ENCODE measurements at regions not wholly inside any gene's neighbourhood (a gene's known extent, or its start where the extent isn't known, plus 50 kb on each side); places are given as distances from the start of the nearest gene placed in this dataset.

DNA sequence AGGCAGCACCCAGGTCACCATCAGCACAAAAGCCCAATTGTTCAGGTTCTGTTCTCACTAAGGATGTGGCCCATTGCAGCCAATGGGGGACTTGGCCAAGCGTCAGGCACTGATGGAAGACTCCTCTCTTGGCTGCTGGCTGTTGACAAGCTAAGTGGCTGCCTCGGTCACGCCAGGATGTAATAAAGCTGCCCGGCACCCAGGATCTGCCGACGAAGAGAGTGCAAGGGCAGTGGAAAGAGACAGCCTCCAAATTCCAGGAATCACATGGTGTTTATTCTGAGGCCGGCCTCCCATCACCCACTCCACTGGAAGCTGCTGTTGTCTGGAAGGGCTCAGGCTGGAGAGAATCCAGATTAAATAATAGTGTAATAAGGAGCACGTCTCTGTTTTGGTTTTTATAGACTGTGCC is 451.8 kb upstream of the TBX3 start:
- H3K27me3 Mint-ChIP-seq (ENCODE audit: insufficient read depth): no peaks in the 10 kb centered on the region; the same call in 1 of the 2 replicates
- H3K9me3 Mint-ChIP-seq: no peaks in the 10 kb centered on the region
- no peak for DNase-seq
- peaks cover 25% of the 10 kb centered on the region for H3K4me1 Mint-ChIP-seq (ENCODE audit: low read depth)
- no peak overlapping the region for H3K27ac Mint-ChIP-seq
- TF ChIP-seq CTCF (IDR thresholded peaks at IDR 0.05): no peak
- no peaks in the 10 kb centered on the region; the same call in 1 of the 2 replicates for H3K36me3 Mint-ChIP-seq (ENCODE audit: low read depth)
- H3K4me3 Mint-ChIP-seq: no peak overlapping the region

DNA sequence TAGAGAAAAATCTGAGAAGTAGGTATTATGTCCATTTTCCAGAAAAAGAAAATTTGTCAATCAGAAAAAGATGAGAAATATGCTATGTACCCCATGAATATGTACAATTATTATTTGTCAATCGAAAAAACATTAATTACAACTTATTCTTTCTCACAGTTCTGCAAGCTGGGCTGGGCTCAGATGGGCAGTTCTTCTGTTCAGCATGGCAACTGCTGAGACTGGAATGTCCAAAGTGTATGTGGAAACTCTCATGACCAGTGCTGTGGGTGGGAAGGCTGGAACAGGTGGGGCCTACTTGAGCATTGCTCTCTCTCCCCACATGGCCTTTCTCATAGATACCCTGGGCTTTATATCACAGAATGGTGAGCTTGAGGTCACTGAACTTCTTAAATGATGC is 450.3 kb upstream of the TBX3 start:
- H3K27me3 Mint-ChIP-seq (ENCODE audit: insufficient read depth): no peaks in the 10 kb centered on the region; the same call in 1 of the 2 replicates
- TF ChIP-seq CTCF (IDR thresholded peaks at IDR 0.05): no peak
- H3K4me3 Mint-ChIP-seq: no peak overlapping the region
- no peak overlapping the region for H3K27ac Mint-ChIP-seq
- H3K36me3 Mint-ChIP-seq (ENCODE audit: low read depth): no peaks in the 10 kb centered on the region; the same call in 1 of the 2 replicates
- no peak for DNase-seq
- peaks cover 25% of the 10 kb centered on the region for H3K4me1 Mint-ChIP-seq (ENCODE audit: low read depth)
- H3K9me3 Mint-ChIP-seq: no peaks in the 10 kb centered on the region

- peaks cover 25% of the 10 kb centered on the region for H3K4me1 Mint-ChIP-seq (ENCODE audit: low read depth)
- H3K36me3 Mint-ChIP-seq (ENCODE audit: low read depth): no peaks in the 10 kb centered on the region; the same call in 1 of the 2 replicates
- H3K9me3 Mint-ChIP-seq: no peaks in the 10 kb centered on the region
- no peaks in the 10 kb centered on the region; the same call in none of the 2 replicates for H3K27me3 Mint-ChIP-seq (ENCODE audit: insufficient read depth)
- TF ChIP-seq CTCF (IDR thresholded peaks at IDR 0.05): no peak
- no peak for DNase-seq
- H3K27ac Mint-ChIP-seq: no peak overlapping the region
- H3K4me3 Mint-ChIP-seq: no peak overlapping the region
Measured at GRCh38 chr12:115132905-115133304, 448.9 kb upstream of the TBX3 start.

DNA sequence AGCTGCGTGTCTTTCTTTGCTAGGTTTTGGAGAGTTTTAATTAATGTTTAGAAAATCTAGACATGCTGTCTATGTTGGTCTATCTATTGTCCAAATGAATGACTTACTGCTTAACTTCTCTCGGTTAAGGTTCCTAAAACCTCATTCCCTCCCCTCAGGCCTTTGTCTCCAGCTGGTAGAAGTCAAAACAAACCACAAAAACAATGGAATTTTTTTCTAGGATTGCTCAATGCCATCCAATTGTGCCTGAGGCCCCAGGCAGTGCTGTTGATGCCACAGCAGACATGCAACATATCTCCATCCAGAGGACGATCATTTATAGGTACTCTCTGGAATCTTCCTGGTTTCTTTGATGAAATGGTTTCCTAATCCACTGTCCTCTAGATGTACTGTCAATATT is 448.2 kb upstream of the TBX3 start:
- Mint-ChIP-seq H3K36me3 (ENCODE audit: low read depth) (no peaks in the 10 kb centered on the region; the same call in 1 of the 2 replicates), H3K4me1 (ENCODE audit: low read depth) (peaks cover 25% of the 10 kb centered on the region), H3K9me3 (no peaks in the 10 kb centered on the region), H3K27ac (no peak overlapping the region), H3K27me3 (ENCODE audit: insufficient read depth) (no peaks in the 10 kb centered on the region; the same call in none of the 2 replicates), H3K4me3 (no peak overlapping the region)
- DNase-seq: peak; percentile 61
- no peak for TF ChIP-seq CTCF (IDR thresholded peaks at IDR 0.05)

DNA sequence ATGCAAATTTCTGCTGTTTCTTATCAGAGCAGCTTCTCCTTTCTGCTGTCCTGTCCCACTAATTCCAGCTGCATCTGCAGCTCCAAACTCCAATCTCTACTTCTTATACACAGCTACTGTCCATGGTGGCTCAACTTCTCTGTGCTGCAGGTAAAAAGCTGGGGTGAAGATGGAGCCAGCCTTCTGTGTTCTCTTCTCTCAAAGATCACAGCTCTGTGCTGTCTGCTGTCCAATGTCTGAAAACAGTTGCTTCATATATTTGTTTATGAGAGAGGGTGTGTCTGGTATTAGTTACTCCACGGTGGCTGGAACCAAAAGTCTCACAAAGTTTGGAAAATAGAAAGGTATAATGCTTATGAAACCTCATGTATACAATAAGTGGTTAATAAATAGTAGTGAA is 445.8 kb upstream of the TBX3 start:
- no peak overlapping the region for H3K27ac Mint-ChIP-seq
- H3K4me1 Mint-ChIP-seq (ENCODE audit: low read depth): peaks cover 18% of the 10 kb centered on the region
- DNase-seq: no peak
- TF ChIP-seq CTCF (IDR thresholded peaks at IDR 0.05): no peak
- H3K36me3 Mint-ChIP-seq (ENCODE audit: low read depth): no peaks in the 10 kb centered on the region; the same call in 1 of the 2 replicates
- no peaks in the 10 kb centered on the region for H3K9me3 Mint-ChIP-seq
- H3K4me3 Mint-ChIP-seq: no peak overlapping the region
- H3K27me3 Mint-ChIP-seq (ENCODE audit: insufficient read depth): no peaks in the 10 kb centered on the region; the same call in none of the 2 replicates

DNA sequence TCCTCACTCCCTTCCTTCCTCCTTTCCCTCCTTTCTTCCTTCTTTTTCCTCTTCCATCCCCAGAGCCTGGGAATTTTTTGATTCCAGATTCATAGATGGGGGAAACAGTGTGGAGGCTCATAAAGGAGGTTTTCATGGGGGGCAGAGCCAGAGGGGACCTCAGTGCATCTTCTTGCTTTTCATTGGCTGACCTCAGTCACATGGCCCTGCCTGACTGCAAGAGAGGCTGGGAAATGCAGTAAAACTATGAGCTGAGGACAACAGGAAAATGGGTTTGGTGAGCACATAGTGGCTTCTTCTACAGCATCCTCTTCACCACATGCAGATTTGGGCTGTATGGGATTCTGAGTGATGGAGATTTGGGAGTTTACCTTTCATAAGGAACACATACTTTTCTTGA is 437.1 kb upstream of the TBX3 start:
- no peaks in the 10 kb centered on the region; the same call in 1 of the 2 replicates for H3K27me3 Mint-ChIP-seq (ENCODE audit: insufficient read depth)
- TF ChIP-seq CTCF (IDR thresholded peaks at IDR 0.05): no peak
- no peaks in the 10 kb centered on the region for H3K36me3 Mint-ChIP-seq (ENCODE audit: low read depth)
- no peak overlapping the region for H3K27ac Mint-ChIP-seq
- no peak for DNase-seq
- H3K4me1 Mint-ChIP-seq (ENCODE audit: low read depth): no peaks in the 10 kb centered on the region; the same call in 1 of the 2 replicates
- no peaks in the 10 kb centered on the region for H3K9me3 Mint-ChIP-seq
- no peak overlapping the region for H3K4me3 Mint-ChIP-seq
